Iris pigment epithelial cell (primary cell): ENCODE measurements at regions not wholly inside any gene's neighbourhood (a gene's known extent, or its start where the extent isn't known, plus 50 kb on each side); places are given as distances from the start of the nearest gene placed in this dataset.
"Not testable (repeated sequence)": the region's sequence is repeated elsewhere in the genome, so short reads cannot be mapped to it uniquely, and the experiment has no call there.

ENCODE experiments used
- DNase-seq: peaks from one replicate; pipeline ENCODE4 v3.0.0-alpha.2; 2011; ENCODE audit warnings: low read depth

DNA sequence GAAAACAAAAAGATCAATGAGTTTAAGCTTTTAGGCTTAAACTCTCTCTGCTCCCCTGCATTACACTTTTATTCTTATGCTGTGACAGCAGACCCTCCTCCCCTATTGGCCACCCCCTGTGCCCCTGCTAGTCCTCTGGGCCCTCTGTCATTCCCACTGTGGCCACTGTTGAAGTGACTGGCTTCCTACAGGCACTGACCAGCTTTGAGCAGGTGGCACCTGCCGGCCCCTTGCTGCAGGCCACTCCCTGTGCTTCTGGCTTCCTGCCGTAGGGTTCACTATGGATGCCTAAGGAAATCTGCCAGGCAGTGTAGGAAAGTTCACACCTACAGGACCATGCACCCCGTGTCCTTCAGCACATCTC, 156.5 kb upstream of the L3MBTL4 start:
- DNase-seq, result no peak

GRCh38 chr18:6572192-6572591, 157.3 kb upstream of the ARHGAP28 start:
- not testable (repeated sequence) for DNase-seq

DNA sequence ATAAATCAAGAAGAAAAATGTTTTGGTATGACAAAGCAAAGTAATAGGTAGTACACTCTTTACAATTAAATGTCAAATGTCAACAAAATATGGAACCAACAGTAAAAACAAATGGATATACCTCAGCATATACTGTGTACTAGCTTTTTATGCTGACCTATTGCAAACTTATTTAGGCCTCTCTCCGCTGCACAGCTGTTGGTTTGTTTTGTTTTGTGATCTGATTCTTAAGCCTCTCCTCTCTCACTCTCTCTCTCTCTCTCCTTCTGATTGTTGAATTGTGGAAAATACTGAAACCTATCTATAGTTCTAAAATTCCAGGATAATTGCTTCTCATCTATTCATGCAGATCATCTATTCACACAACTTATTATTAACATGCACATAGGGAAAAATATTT, 154.9 kb upstream of the ARHGAP28 start:
- DNase-seq, result no peak

- no peak for DNase-seq
Observed at GRCh38 chr18:6575908-6576307, 153.6 kb upstream of the ARHGAP28 start.

- no peak for DNase-seq
Observed at GRCh38 chr18:6576718-6577375, 152.7 kb upstream of the ARHGAP28 start.

DNA sequence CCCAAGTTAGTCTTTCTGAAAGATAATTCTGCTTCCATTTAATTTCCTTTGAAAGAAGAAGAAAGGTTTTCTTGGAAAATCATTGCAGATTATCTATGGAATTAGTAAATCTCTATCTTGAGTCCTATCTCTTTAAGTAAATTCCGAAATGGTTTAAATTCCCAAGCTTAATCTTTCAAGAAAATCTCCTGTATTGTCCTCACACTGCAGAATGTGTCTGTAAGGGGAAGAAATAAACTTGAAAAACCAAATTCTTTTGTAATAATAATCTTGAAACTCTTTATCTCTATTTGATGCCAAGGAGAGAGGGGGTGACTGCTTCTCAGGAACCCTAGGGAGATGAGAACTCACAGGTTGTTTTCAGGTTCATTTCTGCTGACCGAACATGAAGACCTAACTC, 150.8 kb upstream of the ARHGAP28 start:
- DNase-seq, result no peak

- no peak for DNase-seq
Observed at GRCh38 chr18:6579486-6579885, 150.0 kb upstream of the ARHGAP28 start.

GRCh38 chr18:6580401-6580800, 149.1 kb upstream of the ARHGAP28 start:
- no peak for DNase-seq

DNA sequence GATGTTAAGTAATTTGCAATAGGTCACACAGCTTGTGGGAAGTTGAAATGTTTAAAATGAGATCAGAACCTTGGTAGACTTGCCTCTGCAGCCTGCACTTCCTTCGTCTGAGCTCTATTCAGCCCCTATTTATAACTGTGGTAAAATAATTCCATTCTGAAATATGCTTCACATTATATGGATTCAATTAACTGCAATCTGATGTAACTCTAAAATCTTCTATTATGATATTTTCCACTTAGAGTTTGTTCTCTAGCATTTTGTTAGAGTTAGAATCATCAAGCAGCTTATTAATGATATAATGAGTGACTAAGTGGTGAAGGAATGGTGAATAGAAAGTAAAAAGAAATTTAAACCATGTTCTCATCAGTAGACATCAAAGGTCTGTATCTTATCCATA, 139.6 kb upstream of the ARHGAP28 start:
- DNase-seq, result no peak

DNA sequence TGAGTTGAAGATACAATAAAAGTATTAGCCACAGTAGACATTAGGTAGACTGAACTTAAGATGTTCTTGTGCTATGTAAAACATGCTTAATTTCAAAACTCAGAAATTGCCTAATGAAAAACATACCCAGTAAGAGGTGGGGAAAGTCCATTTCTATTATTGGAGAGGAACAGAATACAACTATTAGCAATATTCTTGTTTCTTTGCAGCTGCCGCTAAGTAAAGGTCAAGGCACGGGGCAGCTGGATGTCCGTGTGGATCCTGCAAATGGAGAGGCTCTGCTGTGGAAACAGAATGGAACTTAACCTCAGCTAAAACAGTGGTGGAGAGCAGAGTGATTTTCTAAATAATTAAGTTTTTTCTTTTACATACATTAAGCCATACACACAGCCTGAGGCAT, 139.2 kb upstream of the ARHGAP28 start:
- DNase-seq, result no peak

GRCh38 chr18:6591491-6591890, 138.0 kb upstream of the ARHGAP28 start:
- no peak for DNase-seq

GRCh38 chr18:6592522-6592921, 137.0 kb upstream of the ARHGAP28 start:
- DNase-seq, result no peak

DNA sequence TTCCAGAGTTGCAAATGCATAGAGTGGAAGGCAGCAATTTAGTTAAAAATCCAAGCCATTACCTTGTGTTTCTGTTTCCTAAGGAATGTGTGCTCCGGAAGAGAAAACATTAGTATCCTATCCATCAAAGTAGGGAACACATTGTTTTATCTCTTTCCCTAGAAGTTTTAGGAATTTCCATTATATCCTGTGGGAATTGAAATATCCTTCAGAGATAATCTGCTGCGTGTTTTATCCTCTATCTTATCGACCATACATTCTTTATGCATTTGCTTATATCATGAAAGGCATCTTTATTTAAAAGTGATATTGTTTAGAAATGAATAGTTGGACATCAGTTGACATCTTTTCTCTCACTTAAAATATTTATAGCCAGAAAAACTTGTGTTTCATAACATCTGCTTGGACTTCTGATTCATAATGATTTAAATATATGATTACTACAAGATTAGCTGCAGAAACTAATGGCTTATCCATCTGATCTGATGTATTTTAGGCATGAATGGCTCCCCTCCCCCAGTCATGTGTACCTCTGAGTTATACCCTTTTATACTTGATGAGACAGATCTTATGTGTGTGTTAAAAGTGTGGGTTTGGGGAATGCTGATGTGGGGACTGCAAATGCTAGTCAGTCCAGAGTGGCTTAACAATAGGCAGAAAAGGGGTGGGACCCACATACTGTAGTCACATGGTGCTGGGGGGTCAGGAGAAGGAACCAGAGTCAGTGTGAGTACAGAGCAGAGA, 136.2 kb upstream of the ARHGAP28 start:
- DNase-seq, result no peak

- no peak for DNase-seq
Observed at GRCh38 chr18:6595666-6596065, 133.8 kb upstream of the ARHGAP28 start.

- DNase-seq, result no peak
Observed at GRCh38 chr18:6598657-6599056, 130.9 kb upstream of the ARHGAP28 start.

GRCh38 chr18:6600667-6601167, 128.8 kb upstream of the ARHGAP28 start:
- no peak for DNase-seq

DNA sequence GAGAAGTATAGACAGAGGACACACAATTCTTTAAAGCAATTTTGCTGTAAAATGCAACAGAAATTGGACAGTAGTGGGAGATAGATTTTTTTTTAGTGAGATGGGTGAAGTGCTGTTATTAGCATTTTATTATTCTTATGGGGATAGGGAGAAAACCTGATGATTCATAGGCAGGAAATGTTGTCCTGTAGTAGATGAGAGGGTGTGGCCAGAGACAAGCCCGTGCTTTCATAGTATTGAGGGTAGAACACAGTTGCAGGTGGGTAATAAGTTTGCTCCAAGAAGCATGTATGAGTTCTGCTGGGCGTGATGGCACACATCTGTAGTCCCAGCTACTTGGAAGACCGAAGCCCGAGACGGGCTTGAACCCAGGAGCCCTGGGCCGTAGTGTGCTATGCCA, 128.3 kb upstream of the ARHGAP28 start:
- DNase-seq, result no peak

DNA sequence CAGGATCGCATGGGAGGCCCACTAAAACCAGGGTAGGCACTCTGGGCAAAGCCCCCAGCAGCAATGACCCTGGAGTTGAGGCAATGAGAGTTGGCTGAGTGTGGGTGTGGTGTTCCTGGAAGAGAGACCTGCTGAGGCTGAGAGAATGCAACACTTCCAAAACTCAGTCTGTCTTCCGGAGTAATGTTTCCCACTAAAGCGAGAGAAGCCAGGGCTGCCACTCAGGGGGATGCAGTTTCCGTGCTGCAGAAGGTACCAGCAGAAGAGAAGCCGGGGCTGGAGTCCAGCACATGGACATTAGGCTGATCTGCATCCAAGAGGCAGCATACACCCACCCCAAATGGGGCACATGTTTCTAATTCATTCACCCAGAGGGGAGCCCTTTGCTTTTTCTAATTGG, 127.2 kb upstream of the ARHGAP28 start:
- no peak for DNase-seq

- DNase-seq, result no peak
Observed at GRCh38 chr18:6604573-6604941, 125.0 kb upstream of the ARHGAP28 start.

GRCh38 chr18:6605115-6605869, 124.2 kb upstream of the ARHGAP28 start:
- no peak for DNase-seq

- DNase-seq, result no peak
Observed at GRCh38 chr18:6606411-6607085, 123.0 kb upstream of the ARHGAP28 start.

DNA sequence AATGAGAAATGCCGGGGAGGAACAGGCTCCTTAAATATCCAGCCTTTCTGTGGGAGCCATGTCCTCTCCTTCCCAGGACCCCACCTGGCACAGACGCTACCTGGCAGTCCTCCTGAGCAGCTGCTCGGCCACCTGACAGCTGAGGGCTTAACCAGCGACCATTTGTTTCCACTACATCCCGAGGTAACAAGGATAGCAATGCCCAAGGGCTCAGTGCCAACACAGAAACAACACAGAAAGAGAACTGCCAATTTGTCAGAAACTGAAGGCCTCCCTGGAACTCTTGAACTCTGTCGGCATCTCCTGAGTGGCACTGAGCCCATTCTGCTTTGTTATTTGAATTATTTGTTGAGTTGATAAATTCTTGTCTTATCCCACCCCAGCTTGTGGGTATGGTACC, 122.2 kb upstream of the ARHGAP28 start:
- no peak for DNase-seq
